Dedifferentiated amniotic fluid mesenchymal stem cell (primary cell): ENCODE measurements at regions not wholly inside any gene's neighbourhood (a gene's known extent, or its start where the extent isn't known, plus 50 kb on each side); places are given as distances from the start of the nearest gene placed in this dataset.

ENCODE experiments used
- DNase-seq: peaks from one replicate; pipeline ENCODE4 v3.0.0-alpha.2; 2016; ENCODE audit errors: extremely low spot score

DNA sequence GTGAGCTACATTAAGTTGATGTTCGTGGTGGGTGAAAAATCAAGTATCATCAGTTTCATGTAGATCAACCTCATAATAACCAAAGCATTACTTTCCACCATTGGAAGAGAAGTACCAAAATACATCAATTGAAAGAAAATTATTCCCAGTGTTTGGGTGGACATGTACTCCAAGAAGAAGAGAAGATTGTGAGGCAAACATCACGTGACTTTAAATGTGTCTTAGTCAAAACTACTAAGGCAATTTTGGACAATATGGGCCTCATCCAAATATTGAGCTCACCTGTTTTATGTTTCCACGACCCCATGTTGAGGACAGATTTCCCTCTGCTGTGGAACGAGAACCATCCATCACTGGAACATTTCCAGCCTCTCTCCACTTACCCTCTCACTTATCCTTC, 303.0 kb upstream of the LMCD1 start:
- no peak for DNase-seq

DNA sequence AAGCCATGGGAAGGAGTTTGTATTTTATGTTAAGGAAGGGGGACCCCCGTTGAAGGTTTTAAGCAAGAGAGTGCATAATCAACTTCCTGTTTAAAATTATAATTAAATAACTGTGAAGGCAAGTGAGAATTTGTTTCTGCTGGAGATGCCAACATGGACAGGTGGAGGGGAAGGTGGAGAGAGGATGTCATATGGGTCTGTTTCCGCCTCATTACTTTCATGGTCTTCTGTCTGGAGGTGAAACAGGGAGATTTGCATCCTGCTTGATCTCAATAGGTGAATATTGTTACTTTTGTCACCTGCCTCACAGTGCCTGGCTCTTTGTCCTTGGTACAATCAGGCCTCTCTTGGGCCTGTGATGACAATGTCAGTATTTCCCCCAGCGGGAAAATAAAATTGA, 300.6 kb upstream of the LMCD1 start:
- DNase-seq, result no peak

GRCh38 chr3:8201886-8202285, 299.7 kb upstream of the LMCD1 start:
- DNase-seq, result no peak

- no peak for DNase-seq
Measured at GRCh38 chr3:8204331-8204730, 297.3 kb upstream of the LMCD1 start.

- no peak for DNase-seq
Measured at GRCh38 chr3:8204853-8205650, 296.6 kb upstream of the LMCD1 start.

- no peak for DNase-seq
Measured at GRCh38 chr3:8205881-8206280, 295.7 kb upstream of the LMCD1 start.

DNA sequence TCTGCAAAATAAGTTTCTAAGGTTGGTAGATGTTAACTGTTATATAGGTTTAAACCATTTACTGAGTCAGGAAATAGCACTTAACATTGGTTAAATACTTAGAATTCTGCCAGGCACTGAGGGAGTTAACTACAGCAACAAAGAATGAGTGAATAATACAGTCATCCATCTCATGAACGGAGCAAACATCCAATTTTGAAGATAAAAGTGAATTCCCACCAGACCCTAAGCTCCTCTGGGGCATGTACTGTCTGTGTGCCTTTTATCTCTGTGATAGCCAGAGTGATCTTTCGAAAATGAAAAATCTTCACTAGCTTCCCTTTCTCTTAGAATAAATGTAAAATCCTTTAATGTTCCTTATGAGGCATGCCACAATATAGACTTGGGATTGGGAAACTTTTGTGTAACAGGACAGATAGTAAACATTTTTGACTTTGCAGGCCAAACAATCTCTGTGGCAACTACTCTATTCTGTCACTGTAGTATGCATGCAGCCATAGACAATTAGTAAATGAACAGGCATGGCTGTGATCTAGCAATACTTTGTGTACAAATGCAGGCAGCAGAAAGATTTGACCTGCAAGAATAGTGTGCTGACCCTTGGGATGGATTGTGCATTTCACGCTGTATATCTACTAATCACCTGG, 294.5 kb upstream of the LMCD1 start:
- no peak for DNase-seq

GRCh38 chr3:8210882-8211341, 290.7 kb upstream of the LMCD1 start:
- no peak for DNase-seq

DNA sequence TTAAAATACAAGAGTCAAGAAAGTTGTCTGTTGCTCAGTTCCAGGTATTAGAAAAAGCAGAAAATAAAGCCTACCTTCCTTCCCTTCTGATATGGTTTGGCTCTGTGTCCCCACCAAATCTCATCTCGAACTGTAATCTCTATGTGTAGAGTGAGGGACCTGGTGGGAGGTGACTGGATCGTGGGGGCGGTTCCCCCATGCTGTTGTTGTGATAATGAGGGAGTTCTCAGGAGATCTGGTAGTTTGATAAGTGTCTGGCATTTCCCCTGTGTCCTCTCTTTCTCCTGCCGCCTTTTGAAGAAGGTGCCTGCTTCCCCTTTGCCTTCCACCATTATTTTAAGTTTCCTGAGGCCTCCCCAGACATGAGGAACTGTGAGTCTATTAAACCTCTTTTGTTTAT, 288.8 kb upstream of the LMCD1 start:
- DNase-seq, result no peak

DNA sequence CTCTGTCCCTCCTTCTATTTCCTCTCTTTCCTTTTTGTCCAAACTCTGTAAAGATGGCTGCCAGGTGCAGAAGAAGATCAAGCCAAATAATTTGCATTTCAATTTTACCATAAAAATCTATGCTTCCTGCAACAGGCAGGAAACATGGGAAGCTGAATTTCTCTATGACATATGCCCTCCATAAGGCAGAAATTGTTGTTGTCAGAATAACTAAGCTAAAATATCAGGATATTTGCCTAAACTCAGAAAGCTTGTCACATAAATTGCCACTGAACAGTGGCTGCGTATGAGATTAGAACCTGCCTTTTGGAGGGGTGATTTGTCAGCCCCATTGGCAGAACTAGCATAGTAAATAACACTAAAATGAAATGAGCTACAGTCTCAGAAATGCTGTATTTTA, 288.3 kb upstream of the LMCD1 start:
- no peak for DNase-seq

DNA sequence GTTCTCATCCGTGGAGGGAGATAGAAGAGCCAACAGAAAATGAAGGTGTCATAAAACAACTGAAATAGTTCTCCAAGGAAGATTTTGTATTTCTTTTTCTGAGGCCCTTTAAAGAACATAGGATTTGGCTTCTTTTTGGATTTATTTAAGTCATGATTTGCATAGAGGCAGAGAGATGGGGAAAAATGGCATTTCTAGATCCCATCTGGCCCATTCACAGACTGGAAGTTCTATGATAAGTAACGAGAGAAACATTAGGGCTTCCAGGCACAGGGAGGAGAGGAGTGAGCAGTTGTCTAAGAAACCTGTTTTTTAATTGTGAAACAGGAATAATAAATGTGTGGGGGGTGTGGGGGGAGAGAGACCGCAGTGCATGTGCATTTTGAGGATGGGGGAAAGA, 285.8 kb upstream of the LMCD1 start:
- no peak for DNase-seq

DNA sequence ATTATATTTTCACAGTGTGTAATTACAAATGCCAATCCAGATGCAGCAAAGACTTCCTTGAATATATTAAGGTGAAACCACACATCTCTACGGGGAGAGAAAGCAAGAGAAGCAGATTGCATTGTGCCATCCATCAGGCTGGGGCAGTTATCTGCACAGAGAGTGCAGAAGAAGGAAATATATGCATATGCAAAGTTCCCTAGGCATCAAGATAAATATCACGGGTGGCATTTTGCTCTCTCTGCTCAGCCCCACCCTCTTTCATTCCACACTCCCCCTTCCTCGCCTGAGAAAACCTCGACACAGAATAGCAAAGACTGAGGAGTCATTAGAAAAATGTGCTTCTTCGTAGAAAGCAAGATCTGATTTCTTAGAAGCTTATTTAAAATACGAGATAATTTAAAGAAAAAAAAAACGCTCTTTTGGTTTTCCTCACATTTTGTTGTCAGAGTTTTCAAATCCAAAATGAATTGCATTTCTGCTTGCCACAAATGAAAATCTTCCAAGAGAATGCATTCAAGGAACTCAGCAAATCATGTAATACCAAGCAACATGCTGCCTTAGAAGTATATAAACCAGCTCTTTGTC, 283.2 kb upstream of the LMCD1 start:
- no peak for DNase-seq

DNA sequence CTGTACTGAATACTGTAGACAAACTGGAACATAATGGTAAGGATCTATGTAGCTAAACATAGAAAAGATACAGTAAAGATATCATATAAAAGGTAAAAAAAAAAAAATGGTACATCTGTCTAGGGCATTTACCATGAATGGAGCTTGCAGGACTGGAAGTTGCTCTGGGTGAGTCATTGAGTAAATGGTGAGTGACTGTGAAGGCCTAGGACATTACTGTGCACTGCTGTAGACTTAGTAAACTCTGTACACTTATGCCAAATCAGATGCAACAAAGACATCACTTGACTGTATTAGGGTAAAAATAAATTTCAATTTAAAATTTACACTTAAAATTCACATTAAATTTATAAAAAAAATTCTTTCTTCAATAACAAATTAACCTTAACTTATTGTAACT, 281.3 kb upstream of the LMCD1 start:
- no peak for DNase-seq

- no peak for DNase-seq
Measured at GRCh38 chr3:8223766-8224165, 277.9 kb upstream of the LMCD1 start.

GRCh38 chr3:8224941-8225340, 276.7 kb upstream of the LMCD1 start:
- DNase-seq, result no peak

DNA sequence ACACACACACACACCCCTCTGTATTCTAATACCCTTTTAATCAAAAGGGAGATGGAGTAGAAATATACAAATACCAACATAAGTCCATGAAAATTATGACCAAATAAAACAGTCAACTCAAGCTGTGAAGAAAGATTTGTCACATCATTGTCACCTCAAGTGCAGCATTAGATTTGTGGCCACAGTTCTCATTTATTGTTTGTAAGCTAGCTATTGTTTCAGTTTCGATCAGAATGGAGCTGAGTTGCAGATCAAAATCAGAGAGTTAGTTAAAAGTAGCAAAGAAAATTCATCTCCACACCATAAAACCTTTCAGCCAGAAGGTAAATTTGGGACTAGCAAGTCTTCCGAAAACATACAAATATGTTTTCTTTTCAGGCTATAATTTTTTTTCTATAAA, 267.7 kb upstream of the LMCD1 start:
- DNase-seq, result no peak

DNA sequence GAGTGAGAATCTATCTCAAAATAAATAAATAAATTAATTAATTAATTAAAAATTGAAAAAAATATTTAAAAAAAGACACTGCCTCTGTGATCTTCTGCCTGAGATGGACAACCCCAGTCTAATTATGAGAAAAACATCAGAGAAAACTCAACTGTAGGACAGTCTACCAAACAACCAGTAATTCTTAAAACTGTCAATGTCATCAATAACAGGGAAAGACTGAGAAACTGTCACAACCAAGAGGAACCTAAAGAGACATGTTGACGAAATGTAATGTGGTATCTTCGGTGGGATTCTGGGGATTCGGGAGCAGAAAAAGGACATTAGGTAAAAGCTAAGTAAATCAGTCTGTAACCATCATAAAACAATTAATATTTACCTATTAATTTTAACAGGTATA, 265.4 kb upstream of the LMCD1 start:
- no peak for DNase-seq

DNA sequence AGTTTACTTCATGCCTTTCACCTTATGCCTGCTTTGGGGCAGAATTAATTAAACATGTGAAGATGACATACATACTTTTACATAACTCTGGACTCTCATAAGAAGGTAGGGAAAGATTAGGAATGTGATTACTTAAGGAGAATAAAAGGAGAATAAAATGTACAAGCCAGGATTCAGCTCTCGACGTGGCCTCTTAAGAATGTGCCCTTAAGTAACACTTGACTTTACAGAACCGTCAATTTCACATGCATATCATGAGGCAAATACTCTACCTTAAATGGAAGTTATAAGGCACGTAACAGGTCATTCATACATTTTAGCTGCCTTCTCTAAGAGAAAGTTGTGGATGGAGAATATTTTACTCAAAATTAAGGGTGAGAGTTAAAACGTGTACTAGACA, 263.7 kb upstream of the LMCD1 start:
- DNase-seq, result no peak

DNA sequence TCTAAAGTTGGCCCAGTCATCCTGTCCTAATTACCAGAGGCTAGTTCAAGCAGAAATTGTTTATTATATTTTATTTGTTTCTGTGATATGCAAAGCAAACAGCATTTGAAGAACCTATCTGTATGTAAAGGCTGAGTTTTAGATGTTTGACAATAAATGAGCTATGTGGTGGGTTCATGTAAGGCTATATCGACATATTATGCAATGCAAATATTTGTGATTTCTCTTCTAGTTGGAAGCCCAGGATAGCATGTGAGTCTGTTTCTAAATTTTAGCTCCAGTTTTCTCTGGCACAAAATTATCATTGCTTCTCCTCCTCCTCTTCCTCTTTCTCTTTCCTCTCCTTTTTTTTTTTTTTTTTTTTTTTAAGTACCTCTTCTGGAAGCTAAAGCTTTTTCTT, 263.2 kb upstream of the LMCD1 start:
- DNase-seq, result no peak

GRCh38 chr3:8239095-8239494, 262.5 kb upstream of the LMCD1 start:
- no peak for DNase-seq

- peak; percentile 35 for DNase-seq
Measured at GRCh38 chr3:8239718-8240695, 261.6 kb upstream of the LMCD1 start.

- no peak for DNase-seq
Measured at GRCh38 chr3:8246070-8246469, 255.6 kb upstream of the LMCD1 start.
